ENCODE measurements at regions not wholly inside any gene's neighbourhood (a gene's known extent, or its start where the extent isn't known, plus 50 kb on each side); places are given as distances from the start of the nearest gene placed in this dataset.

GRCh38 chr1:14098294-14098913, 398.4 kb downstream of the PRDM2 start:
- TF ChIP-seq CTCF (IDR thresholded peaks at IDR 0.05; ENCODE audit: control extremely low read depth, extremely low read depth) = no peak
- no peak for ATAC-seq (ENCODE audit: insufficient read depth, low FRiP score)

GRCh38 chr1:14100444-14100843, 400.5 kb downstream of the PRDM2 start:
- H3K36me3 ChIP-seq (ENCODE audit: control insufficient read depth in 4 of 4, insufficient read depth in 4 of 4, low read length in 4 of 4) = no peaks in the 10 kb centered on the region
- WGBS, 2 donors = 83 to 89% methylated on average over 1 of the region's 1 CpG

More at GRCh38 chr1:14098294-14098913, 398.4 kb downstream of the PRDM2 start:
- no peak overlapping the region for H3K9ac ChIP-seq (ENCODE audit: insufficient read depth in 1 of 2, low read length in 2 of 2)
- peaks cover 0 to 3% (median 0%) of the 10 kb centered on the region in 5 donors for H3K4me1 ChIP-seq (ENCODE audit: control insufficient read depth in 5 of 5, insufficient read depth in 5 of 5, low read length in 5 of 5)
- H3K27me3 ChIP-seq (ENCODE audit: control insufficient read depth in 3 of 3, insufficient read depth in 3 of 3, low read length in 2 of 3) = no peaks in the 10 kb centered on the region
- no peak overlapping the region for H3K4me3 ChIP-seq
- no peak overlapping the region for H3K27ac ChIP-seq (ENCODE audit: low read depth in 1 of 2, low read length in 1 of 2)
- no peak for DNase-seq
- H3K36me3 ChIP-seq (ENCODE audit: control insufficient read depth in 4 of 4, insufficient read depth in 4 of 4, low read length in 4 of 4) = no peaks in the 10 kb centered on the region
- H3K9me3 ChIP-seq (ENCODE audit: control insufficient read depth in 4 of 4, insufficient read depth in 3 of 4, low read length in 3 of 4) = no peaks in the 10 kb centered on the region

GRCh38 chr1:14100919-14101318, 400.9 kb downstream of the PRDM2 start:
- H3K4me3 ChIP-seq = no peak overlapping the region
- no peaks in the 10 kb centered on the region for H3K27me3 ChIP-seq (ENCODE audit: control insufficient read depth in 3 of 3, insufficient read depth in 3 of 3, low read length in 2 of 3)
- no peaks in the 10 kb centered on the region for H3K36me3 ChIP-seq (ENCODE audit: control insufficient read depth in 4 of 4, insufficient read depth in 4 of 4, low read length in 4 of 4)
- no peak overlapping the region for H3K27ac ChIP-seq (ENCODE audit: low read depth in 1 of 2, low read length in 1 of 2)
- peaks cover 0 to 3% (median 0%) of the 10 kb centered on the region in 5 donors for H3K4me1 ChIP-seq (ENCODE audit: control insufficient read depth in 5 of 5, insufficient read depth in 5 of 5, low read length in 5 of 5)
- H3K9me3 ChIP-seq (ENCODE audit: control insufficient read depth in 4 of 4, insufficient read depth in 3 of 4, low read length in 3 of 4) = no peaks in the 10 kb centered on the region
- no peak for ATAC-seq (ENCODE audit: insufficient read depth, low FRiP score)
- WGBS, 2 donors = 80 to 85% methylated on average over 9 of the region's 9 CpGs
- DNase-seq = no peak
- H3K9ac ChIP-seq (ENCODE audit: insufficient read depth in 1 of 2, low read length in 2 of 2) = no peak overlapping the region
- TF ChIP-seq CTCF (IDR thresholded peaks at IDR 0.05; ENCODE audit: control extremely low read depth, extremely low read depth) = no peak

More at GRCh38 chr1:14100444-14100843, 400.5 kb downstream of the PRDM2 start:
- Histone ChIP-seq H3K4me1 (ENCODE audit: control insufficient read depth in 5 of 5, insufficient read depth in 5 of 5, low read length in 5 of 5) (peaks cover 0 to 3% (median 0%) of the 10 kb centered on the region in 5 donors), H3K9me3 (ENCODE audit: control insufficient read depth in 4 of 4, insufficient read depth in 3 of 4, low read length in 3 of 4) (no peaks in the 10 kb centered on the region), H3K27me3 (ENCODE audit: control insufficient read depth in 3 of 3, insufficient read depth in 3 of 3, low read length in 2 of 3) (no peaks in the 10 kb centered on the region), H3K9ac (ENCODE audit: insufficient read depth in 1 of 2, low read length in 2 of 2) (no peak overlapping the region), H3K27ac (ENCODE audit: low read depth in 1 of 2, low read length in 1 of 2) (no peak overlapping the region), H3K4me3 (no peak overlapping the region)
- no peak for ATAC-seq (ENCODE audit: insufficient read depth, low FRiP score)
- no peak for DNase-seq
- TF ChIP-seq CTCF (IDR thresholded peaks at IDR 0.05; ENCODE audit: control extremely low read depth, extremely low read depth) = no peak

- no peak overlapping the region for H3K9ac ChIP-seq (ENCODE audit: insufficient read depth in 1 of 2, low read length in 2 of 2)
- peaks cover 0 to 3% (median 0%) of the 10 kb centered on the region in 5 donors for H3K4me1 ChIP-seq (ENCODE audit: control insufficient read depth in 5 of 5, insufficient read depth in 5 of 5, low read length in 5 of 5)
- ATAC-seq (ENCODE audit: insufficient read depth, low FRiP score) (no peak), DNase-seq (no peak)
- no peak overlapping the region for H3K27ac ChIP-seq (ENCODE audit: low read depth in 1 of 2, low read length in 1 of 2)
- TF ChIP-seq CTCF (IDR thresholded peaks at IDR 0.05; ENCODE audit: control extremely low read depth, extremely low read depth) = no peak
- H3K36me3 ChIP-seq (ENCODE audit: control insufficient read depth in 4 of 4, insufficient read depth in 4 of 4, low read length in 4 of 4) = no peaks in the 10 kb centered on the region
- no peaks in the 10 kb centered on the region for H3K9me3 ChIP-seq (ENCODE audit: control insufficient read depth in 4 of 4, insufficient read depth in 3 of 4, low read length in 3 of 4)
- WGBS, 2 donors = 85 to 89% methylated on average over 9 of the region's 9 CpGs
- H3K4me3 ChIP-seq = no peak overlapping the region
- no peaks in the 10 kb centered on the region for H3K27me3 ChIP-seq (ENCODE audit: control insufficient read depth in 3 of 3, insufficient read depth in 3 of 3, low read length in 2 of 3)
Observed at GRCh38 chr1:14102180-14102579, 402.2 kb downstream of the PRDM2 start.
